Neural cell (in vitro differentiated cells): ENCODE measurements at regions not wholly inside any gene's neighbourhood (a gene's known extent, or its start where the extent isn't known, plus 50 kb on each side); places are given as distances from the start of the nearest gene placed in this dataset.

Experiments used
- H2AFZ ChIP-seq: fragments of 200-600, 300-800 bp; sonication (generic), shearing (Covaris generic); 2 replicates; pipeline ENCODE4 v1.6.0; 2014; ENCODE audit warnings: low read depth, mild to moderate bottlenecking, antibody characterized with exemption, low read length, moderate library complexity
- H3F3A ChIP-seq: fragments of 200-600 bp; shearing (Covaris generic); 2 replicates; pipeline ENCODE4 v1.6.1; 2016; ENCODE audit warnings: mild to moderate bottlenecking, moderate library complexity, mixed read lengths, antibody characterized with exemption, low read length; ENCODE audit not compliant: insufficient read depth, poor library complexity, severe bottlenecking
- H3K27ac ChIP-seq: fragments of 200-600, 300-800 bp; sonication (generic), shearing (Covaris generic); 2 replicates; pipeline ENCODE4 v1.5.1; 2014; ENCODE audit warnings: mild to moderate bottlenecking, low read length, moderate library complexity
- H3K27me3 ChIP-seq: fragments of 300-800, 200-600 bp; sonication (generic), shearing (Covaris generic); 2 replicates; pipeline ENCODE4 v1.6.0; 2014; ENCODE audit warnings: mild to moderate bottlenecking, low read depth, low read length, moderate library complexity; ENCODE audit not compliant: insufficient read depth
- H3K36me3 ChIP-seq: fragments of 300-800, 200-600 bp; sonication (generic), shearing (Covaris generic); 2 replicates; pipeline ENCODE4 v1.5.1; 2014; ENCODE audit warnings: mild to moderate bottlenecking, antibody characterized with exemption, low read length, moderate library complexity; ENCODE audit not compliant: insufficient read depth
- H3K4me2 ChIP-seq: fragments of 300-800, 200-600 bp; sonication (generic), shearing (Covaris generic); 2 replicates; pipeline ENCODE4 v1.6.0; 2014; ENCODE audit warnings: mild to moderate bottlenecking, low read length
- H3K4me3 ChIP-seq: fragments of 300-800, 200-600 bp; sonication (generic), shearing (Covaris generic); 2 replicates; pipeline ENCODE4 v1.5.1; 2014; ENCODE audit warnings: mild to moderate bottlenecking, low read length, moderate library complexity
- H3K79me2 ChIP-seq: fragments of 200-600 bp; shearing (Covaris generic); replicated peaks from 2 replicates; pipeline ENCODE4 v1.6.0; 2014; ENCODE audit warnings: mild to moderate bottlenecking, low read length, moderate library complexity; ENCODE audit not compliant: insufficient read depth
- H3K9ac ChIP-seq: fragments of 300-800, 200-600 bp; sonication (generic), shearing (Covaris generic); 2 replicates; pipeline ENCODE4 v1.6.1; 2016; ENCODE audit warnings: mild to moderate bottlenecking, low read length, mixed read lengths
- H3K9me2 ChIP-seq: fragments of 200-600 bp; shearing (Covaris generic); 2 replicates; pipeline ENCODE4 v1.6.1; 2016; ENCODE audit warnings: mild to moderate bottlenecking, low read length, mixed read lengths; ENCODE audit not compliant: insufficient read depth
- H3K9me3 ChIP-seq: fragments of 200-600, 300-800 bp; sonication (generic), shearing (Covaris generic); 2 replicates; pipeline ENCODE4 v1.6.1; 2016; ENCODE audit warnings: mild to moderate bottlenecking, mixed run types, low read length, moderate library complexity, mixed read lengths
- H4K20me1 ChIP-seq: fragments of 200-600 bp; shearing (Covaris generic); 2 replicates; pipeline ENCODE4 v1.6.1; 2016; ENCODE audit warnings: mild to moderate bottlenecking, mixed run types; ENCODE audit not compliant: insufficient read depth
- EP300 ChIP-seq: fragments of 450-650 bp; conservative IDR thresholded peaks from 2 replicates; pipeline ENCODE4 v1.6.1; 2014; ENCODE audit warnings: antibody characterized with exemption, mild to moderate bottlenecking, moderate library complexity; ENCODE audit not compliant: poor library complexity, severe bottlenecking
- EZH2 ChIP-seq: fragments of 200-600, 300-800 bp; shearing (Covaris generic), sonication (generic); IDR thresholded peaks from 2 replicates; pipeline ENCODE4 v1.6.1; 2014; ENCODE audit warnings: antibody characterized with exemption, low read length, borderline replicate concordance, mild to moderate bottlenecking; ENCODE audit not compliant: insufficient read depth, poor library complexity, severe bottlenecking
- MXI1 ChIP-seq: fragments of 450-650 bp; conservative IDR thresholded peaks from 2 replicates; pipeline ENCODE4 v1.6.1; 2014; ENCODE audit warnings: antibody characterized with exemption, mild to moderate bottlenecking; ENCODE audit not compliant: poor library complexity, severe bottlenecking
- POLR2AphosphoS5 ChIP-seq: IDR thresholded peaks from 2 replicates; pipeline ENCODE4 v1.6.1; 2012
- RAD21 ChIP-seq: fragments of 450-650 bp; conservative IDR thresholded peaks from 2 replicates; pipeline ENCODE4 v1.6.1; 2014; ENCODE audit warnings: antibody characterized with exemption, mild to moderate bottlenecking, moderate library complexity
- SMC3 ChIP-seq: fragments of 450-650 bp; conservative IDR thresholded peaks from 2 replicates; pipeline ENCODE4 v1.6.1; 2014; ENCODE audit warnings: antibody characterized with exemption, mild to moderate bottlenecking, moderate library complexity; ENCODE audit not compliant: poor library complexity
- TAF1 ChIP-seq: IDR thresholded peaks from 2 replicates; pipeline ENCODE4 v1.6.1; 2012; ENCODE audit warnings: low read depth
- TF ChIP-seq, protein P1 (sequence below): IDR thresholded peaks from 2 replicates; pipeline ENCODE4 v1.6.1; 2012; ENCODE audit warnings: borderline replicate concordance
- TF ChIP-seq, protein P2 (sequence below): fragments of 450-650 bp; IDR thresholded peaks from 2 replicates; pipeline ENCODE4 v1.5.1; 2014; ENCODE audit warnings: antibody characterized with exemption, mild to moderate bottlenecking, moderate library complexity; ENCODE audit not compliant: poor library complexity, severe bottlenecking

DNA sequence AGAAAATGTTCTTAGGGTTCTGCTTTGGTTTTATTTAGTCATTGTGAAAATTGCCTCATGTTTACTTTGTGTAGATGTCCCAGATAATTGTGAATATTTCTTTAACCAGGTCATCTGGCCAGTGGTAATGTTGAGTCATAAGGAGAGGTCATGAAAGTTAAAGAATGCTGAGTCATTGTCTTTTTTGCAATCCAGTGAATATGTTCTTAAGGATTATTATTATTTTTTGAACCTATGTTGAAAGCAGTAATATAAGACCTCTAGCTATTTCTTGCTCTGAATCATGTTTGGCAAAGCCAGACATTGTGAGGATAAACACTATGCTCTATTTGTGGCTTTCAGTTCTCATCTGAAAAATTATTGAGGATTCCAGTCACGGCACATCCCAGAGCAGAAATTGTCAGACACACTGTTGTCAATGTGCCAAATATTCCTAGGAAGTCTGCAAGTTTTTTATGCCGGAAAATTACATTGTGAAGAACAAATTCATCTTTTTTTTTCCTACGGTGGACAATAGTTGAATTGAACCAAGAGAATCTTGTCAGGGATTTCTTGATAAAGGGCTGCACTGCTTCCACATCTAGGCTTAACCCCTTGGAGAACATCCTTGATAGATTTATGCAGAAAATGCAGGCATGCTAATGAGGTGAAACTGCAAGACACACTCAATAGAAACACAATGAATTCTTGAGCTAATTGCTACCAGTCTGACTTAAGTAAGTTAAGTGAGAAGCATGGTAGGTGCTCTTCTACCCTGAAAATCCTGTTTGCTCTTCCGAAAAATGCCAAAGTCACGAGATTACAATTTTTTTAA, 369.6 kb downstream of the ATP23 start:
- Histone ChIP-seq H2AFZ (no peak overlapping the region), H3K27ac (no peak overlapping the region), H4K20me1 (no peaks in the 10 kb centered on the region), H3K9me3 (no peaks in the 10 kb centered on the region), H3F3A (no peaks in the 10 kb centered on the region), H3K9ac (no peak overlapping the region), H3K27me3 (no peaks in the 10 kb centered on the region), H3K79me2 (no peaks in the 10 kb centered on the region), H3K4me3 (no peak overlapping the region), H3K4me2 (no peak overlapping the region), H3K36me3 (no peaks in the 10 kb centered on the region), H3K9me2 (no peaks in the 10 kb centered on the region)
- TF ChIP-seq POLR2AphosphoS5 (no peak), MXI1 (no peak), SMC3 (no peak), EP300 (no peak), TAF1 (no peak), RAD21 (no peak), EZH2 (no peak)
- TF ChIP-seq, protein P1, sequence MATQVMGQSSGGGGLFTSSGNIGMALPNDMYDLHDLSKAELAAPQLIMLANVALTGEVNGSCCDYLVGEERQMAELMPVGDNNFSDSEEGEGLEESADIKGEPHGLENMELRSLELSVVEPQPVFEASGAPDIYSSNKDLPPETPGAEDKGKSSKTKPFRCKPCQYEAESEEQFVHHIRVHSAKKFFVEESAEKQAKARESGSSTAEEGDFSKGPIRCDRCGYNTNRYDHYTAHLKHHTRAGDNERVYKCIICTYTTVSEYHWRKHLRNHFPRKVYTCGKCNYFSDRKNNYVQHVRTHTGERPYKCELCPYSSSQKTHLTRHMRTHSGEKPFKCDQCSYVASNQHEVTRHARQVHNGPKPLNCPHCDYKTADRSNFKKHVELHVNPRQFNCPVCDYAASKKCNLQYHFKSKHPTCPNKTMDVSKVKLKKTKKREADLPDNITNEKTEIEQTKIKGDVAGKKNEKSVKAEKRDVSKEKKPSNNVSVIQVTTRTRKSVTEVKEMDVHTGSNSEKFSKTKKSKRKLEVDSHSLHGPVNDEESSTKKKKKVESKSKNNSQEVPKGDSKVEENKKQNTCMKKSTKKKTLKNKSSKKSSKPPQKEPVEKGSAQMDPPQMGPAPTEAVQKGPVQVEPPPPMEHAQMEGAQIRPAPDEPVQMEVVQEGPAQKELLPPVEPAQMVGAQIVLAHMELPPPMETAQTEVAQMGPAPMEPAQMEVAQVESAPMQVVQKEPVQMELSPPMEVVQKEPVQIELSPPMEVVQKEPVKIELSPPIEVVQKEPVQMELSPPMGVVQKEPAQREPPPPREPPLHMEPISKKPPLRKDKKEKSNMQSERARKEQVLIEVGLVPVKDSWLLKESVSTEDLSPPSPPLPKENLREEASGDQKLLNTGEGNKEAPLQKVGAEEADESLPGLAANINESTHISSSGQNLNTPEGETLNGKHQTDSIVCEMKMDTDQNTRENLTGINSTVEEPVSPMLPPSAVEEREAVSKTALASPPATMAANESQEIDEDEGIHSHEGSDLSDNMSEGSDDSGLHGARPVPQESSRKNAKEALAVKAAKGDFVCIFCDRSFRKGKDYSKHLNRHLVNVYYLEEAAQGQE: no peak
- TF ChIP-seq, protein P2, sequence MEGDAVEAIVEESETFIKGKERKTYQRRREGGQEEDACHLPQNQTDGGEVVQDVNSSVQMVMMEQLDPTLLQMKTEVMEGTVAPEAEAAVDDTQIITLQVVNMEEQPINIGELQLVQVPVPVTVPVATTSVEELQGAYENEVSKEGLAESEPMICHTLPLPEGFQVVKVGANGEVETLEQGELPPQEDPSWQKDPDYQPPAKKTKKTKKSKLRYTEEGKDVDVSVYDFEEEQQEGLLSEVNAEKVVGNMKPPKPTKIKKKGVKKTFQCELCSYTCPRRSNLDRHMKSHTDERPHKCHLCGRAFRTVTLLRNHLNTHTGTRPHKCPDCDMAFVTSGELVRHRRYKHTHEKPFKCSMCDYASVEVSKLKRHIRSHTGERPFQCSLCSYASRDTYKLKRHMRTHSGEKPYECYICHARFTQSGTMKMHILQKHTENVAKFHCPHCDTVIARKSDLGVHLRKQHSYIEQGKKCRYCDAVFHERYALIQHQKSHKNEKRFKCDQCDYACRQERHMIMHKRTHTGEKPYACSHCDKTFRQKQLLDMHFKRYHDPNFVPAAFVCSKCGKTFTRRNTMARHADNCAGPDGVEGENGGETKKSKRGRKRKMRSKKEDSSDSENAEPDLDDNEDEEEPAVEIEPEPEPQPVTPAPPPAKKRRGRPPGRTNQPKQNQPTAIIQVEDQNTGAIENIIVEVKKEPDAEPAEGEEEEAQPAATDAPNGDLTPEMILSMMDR: no peak

DNA sequence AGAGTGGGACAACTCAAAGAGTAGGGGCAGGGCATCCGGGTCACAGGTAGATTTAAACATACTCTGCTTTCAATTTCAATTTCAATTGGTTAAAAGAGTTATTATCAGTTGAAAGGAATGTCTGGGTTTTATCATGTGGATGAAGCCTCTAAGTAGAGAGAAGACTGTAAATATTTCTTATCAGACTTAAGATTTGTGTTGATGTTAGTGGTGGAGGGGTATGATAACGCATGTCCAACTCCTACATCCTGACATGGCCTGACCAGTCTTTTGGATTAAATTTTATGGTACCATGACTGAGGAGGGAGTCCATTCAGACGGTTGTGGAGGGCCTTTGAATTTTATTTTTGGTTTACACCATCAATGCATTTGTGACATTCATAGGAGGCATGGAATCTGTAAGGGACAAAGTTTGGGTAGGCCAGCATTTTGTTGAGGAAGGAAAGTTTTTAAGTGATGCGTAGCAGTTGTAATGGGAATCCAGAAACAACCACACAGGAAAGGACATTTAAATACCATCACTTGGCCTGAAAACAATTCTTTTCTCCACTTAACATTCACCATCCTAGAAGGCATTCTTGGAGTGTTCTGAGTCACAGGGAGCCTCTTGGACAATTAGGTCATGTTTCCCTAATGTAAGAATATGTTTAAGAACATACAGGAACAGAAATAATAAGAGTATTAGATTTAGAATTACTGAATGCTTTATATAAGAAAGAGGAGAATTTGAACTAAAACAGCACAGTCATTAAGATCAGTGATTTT, 371.9 kb downstream of the ATP23 start:
- H4K20me1 ChIP-seq: no peaks in the 10 kb centered on the region
- no peak overlapping the region for H3K4me3 ChIP-seq
- TF ChIP-seq, protein P1: no peak
- TF ChIP-seq SMC3 (no peak), MXI1 (no peak), TAF1 (no peak), EZH2 (no peak), EP300 (no peak), RAD21 (no peak)
- TF ChIP-seq, protein P2: no peak
- H3F3A ChIP-seq: no peaks in the 10 kb centered on the region
- no peaks in the 10 kb centered on the region for H3K79me2 ChIP-seq
- no peak overlapping the region for H2AFZ ChIP-seq
- no peak overlapping the region for H3K4me2 ChIP-seq
- no peak overlapping the region for H3K27ac ChIP-seq
- H3K27me3 ChIP-seq: no peaks in the 10 kb centered on the region
- H3K36me3 ChIP-seq: no peaks in the 10 kb centered on the region
- no peaks in the 10 kb centered on the region for H3K9me3 ChIP-seq
- no peak overlapping the region for H3K9ac ChIP-seq
- no peaks in the 10 kb centered on the region for H3K9me2 ChIP-seq
